Trophoblast cell (in vitro differentiated cells and primary cell): ENCODE measurements at regions not wholly inside any gene's neighbourhood (a gene's known extent, or its start where the extent isn't known, plus 50 kb on each side); places are given as distances from the start of the nearest gene placed in this dataset.
A peak's percentile ranks its signal among the peaks of the same experiment; 100 is the strongest.

Source experiments
- DNase-seq, 2 donors: peaks; one replicate each; pipeline ENCODE4 v3.0.0-alpha.2; 2016
- H2AFZ ChIP-seq: 2 replicates; pipeline ENCODE4 v1.6.1; 2013; ENCODE audit warnings: low read length, moderate library complexity, mild to moderate bottlenecking; ENCODE audit not compliant: insufficient read depth, poor library complexity
- H2AK5ac ChIP-seq: 2 replicates; pipeline ENCODE4 v1.6.1; 2013; ENCODE audit warnings: mild to moderate bottlenecking, low read length
- H2BK120ac ChIP-seq: 2 replicates; pipeline ENCODE4 v1.6.1; 2013; ENCODE audit warnings: low read length, mild to moderate bottlenecking, moderate library complexity; ENCODE audit not compliant: insufficient read depth, poor library complexity
- H2BK12ac ChIP-seq: 2 replicates; pipeline ENCODE4 v1.6.1; 2013; ENCODE audit warnings: mild to moderate bottlenecking, low read length, moderate library complexity
- H2BK5ac ChIP-seq: 2 replicates; pipeline ENCODE4 v1.6.1; 2013; ENCODE audit warnings: low read length, low read depth, moderate library complexity, mild to moderate bottlenecking; ENCODE audit not compliant: poor library complexity
- H3K14ac ChIP-seq: 2 replicates; pipeline ENCODE4 v1.6.1; 2013; ENCODE audit warnings: mild to moderate bottlenecking, low read length
- H3K18ac ChIP-seq: 2 replicates; pipeline ENCODE4 v1.6.1; 2013; ENCODE audit warnings: mild to moderate bottlenecking, low read length
- H3K23ac ChIP-seq: 2 replicates; pipeline ENCODE4 v1.6.1; 2013; ENCODE audit warnings: low read length
- H3K27ac ChIP-seq: 2 replicates; pipeline ENCODE4 v1.5.1; 2013; ENCODE audit warnings: low read depth, mild to moderate bottlenecking, inconsistent platforms, low read length, moderate library complexity
- H3K27me3 ChIP-seq: 2 replicates; pipeline ENCODE4 v1.6.1; 2013; ENCODE audit warnings: inconsistent platforms, mild to moderate bottlenecking, low read length, moderate library complexity; ENCODE audit not compliant: insufficient read depth
- H3K36me3 ChIP-seq, 2 experiments: 1 replicate in 1 of 2; 2 replicates in 1 of 2; pipeline ENCODE4 v1.6.1; 2013; ENCODE audit warnings: low read length in 2 of 2, mild to moderate bottlenecking in 2 of 2, moderate library complexity in 1 of 2; ENCODE audit not compliant: insufficient read depth in 2 of 2, control insufficient read depth in 1 of 2
- H3K4ac ChIP-seq: 2 replicates; pipeline ENCODE4 v1.6.1; 2013; ENCODE audit warnings: low read depth, mild to moderate bottlenecking, low read length, moderate library complexity
- H3K4me1 ChIP-seq, 2 experiments: 1 replicate in 1 of 2; 2 replicates in 1 of 2; pipeline ENCODE4 v1.6.1; 2013; ENCODE audit warnings: low read length in 2 of 2, mild to moderate bottlenecking in 2 of 2, moderate library complexity in 1 of 2; ENCODE audit not compliant: insufficient read depth in 2 of 2, control insufficient read depth in 1 of 2
- H3K4me2 ChIP-seq: 2 replicates; pipeline ENCODE4 v1.6.1; 2013; ENCODE audit warnings: inconsistent platforms, mild to moderate bottlenecking, low read length, moderate library complexity
- H3K4me3 ChIP-seq: 2 replicates; pipeline ENCODE4 v1.5.1; 2013; ENCODE audit warnings: mild to moderate bottlenecking, low read depth, low read length, inconsistent platforms
- H3K79me1 ChIP-seq: one replicate; pipeline ENCODE4 v1.6.1; 2013; ENCODE audit warnings: low read length
- H3K79me2 ChIP-seq: 2 replicates; pipeline ENCODE4 v1.6.1; 2013; ENCODE audit warnings: low read length, mild to moderate bottlenecking; ENCODE audit not compliant: control insufficient read depth, insufficient read depth, poor library complexity
- H3K9ac ChIP-seq: 2 replicates; pipeline ENCODE4 v1.6.1; 2013; ENCODE audit warnings: mild to moderate bottlenecking, low read length
- H3K9me3 ChIP-seq: 2 replicates; pipeline ENCODE4 v1.6.1; 2013; ENCODE audit warnings: low read depth, mild to moderate bottlenecking, control low read depth, inconsistent platforms, low read length; ENCODE audit not compliant: insufficient read depth
- H4K12ac ChIP-seq: 2 replicates; pipeline ENCODE4 v1.6.1; 2013; ENCODE audit warnings: low read depth, mild to moderate bottlenecking, low read length, moderate library complexity
- H4K8ac ChIP-seq: 2 replicates; pipeline ENCODE4 v1.6.1; 2013; ENCODE audit warnings: low read depth, mild to moderate bottlenecking, low read length, moderate library complexity
- H4K91ac ChIP-seq: one replicate; pipeline ENCODE4 v1.6.1; 2013; ENCODE audit warnings: low read depth, mild to moderate bottlenecking, low read length, moderate library complexity
- WGBS: extraction: QIAGEN DNeasy Blood & Tissue Kit; methylation state at CpG from one replicate; pipeline ENCODE4 v1.1.7; 2013; ENCODE audit warnings: missing lambda C conversion rate; ENCODE audit not compliant: insufficient read length, insufficient coverage; ENCODE audit errors: extremely low coverage; 5-methylcytosine and 5-hydroxymethylcytosine counted together

- Histone ChIP-seq H4K91ac (no peak overlapping the region), H3K27ac (no peak overlapping the region), H3K14ac (no peak overlapping the region), H3K79me2 (no peaks in the 10 kb centered on the region), H4K8ac (no peak overlapping the region), H3K9me3 (no peaks in the 10 kb centered on the region), H2AFZ (no peak overlapping the region), H4K12ac (no peak overlapping the region), H3K18ac (no peak overlapping the region), H3K79me1 (no peaks in the 10 kb centered on the region), H3K4me2 (no peak overlapping the region), H2BK120ac (no peak overlapping the region), H2BK12ac (no peak overlapping the region), H2AK5ac (no peak overlapping the region), H2BK5ac (no peak overlapping the region), H3K4me1 (no peaks in the 10 kb centered on the region), H3K23ac (no peak overlapping the region), H3K27me3 (no peaks in the 10 kb centered on the region), H3K36me3 (no peaks in the 10 kb centered on the region), H3K4me3 (no peak overlapping the region), H3K4ac (no peak overlapping the region), H3K9ac (no peak overlapping the region)
- WGBS: no CpG with 5 or more reads among the region's 11 CpGs
- peak in 1 of 2 donors; percentile 23 for DNase-seq
These were observed 148.2 kb downstream of the CHST1 start for GRCh38 chr11:45517171-45517770.

DNA sequence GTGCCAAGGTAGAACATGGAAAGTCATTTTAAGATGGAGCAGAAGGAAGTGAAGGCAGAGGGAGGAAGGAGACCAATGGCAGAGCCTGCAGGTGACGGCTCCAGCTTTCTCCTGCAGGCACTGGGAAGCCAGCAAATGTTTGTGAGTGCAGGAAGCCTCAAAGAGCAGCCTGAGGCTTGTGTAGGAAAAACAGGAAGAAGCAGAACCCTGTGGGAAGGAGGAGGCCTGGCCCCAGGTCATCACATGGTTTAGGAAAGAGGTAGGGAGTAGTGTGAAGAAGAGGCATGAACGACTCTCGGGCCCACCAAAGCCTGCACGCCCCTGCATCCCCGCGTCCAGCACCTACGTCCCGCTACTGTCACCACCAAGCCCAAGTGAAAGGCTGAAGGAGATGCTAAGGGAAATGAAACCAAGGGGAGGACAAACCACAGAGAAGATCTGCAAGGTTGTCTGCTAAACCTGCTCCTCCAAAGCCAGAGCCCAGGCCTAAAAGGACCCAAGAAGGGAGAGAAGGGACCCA is 151.5 kb downstream of the CHST1 start:
- Histone ChIP-seq H3K23ac (no peak overlapping the region), H3K4me3 (no peak overlapping the region), H2BK5ac (no peak overlapping the region), H3K9ac (no peak overlapping the region), H3K79me1 (no peaks in the 10 kb centered on the region), H2BK120ac (no peak overlapping the region), H3K4ac (no peak overlapping the region), H4K8ac (no peak overlapping the region), H3K36me3 (no peaks in the 10 kb centered on the region), H3K27me3 (no peaks in the 10 kb centered on the region), H2AFZ (no peak overlapping the region), H4K91ac (no peak overlapping the region), H3K4me1 (no peaks in the 10 kb centered on the region), H3K14ac (no peak overlapping the region), H2AK5ac (no peak overlapping the region), H3K18ac (no peak overlapping the region), H3K4me2 (no peak overlapping the region), H2BK12ac (no peak overlapping the region), H3K27ac (no peak overlapping the region), H3K79me2 (no peaks in the 10 kb centered on the region), H3K9me3 (no peaks in the 10 kb centered on the region), H4K12ac (no peak overlapping the region)
- no CpG with 5 or more reads among the region's 8 CpGs for WGBS
- DNase-seq: no peak

GRCh38 chr11:45512471-45513148 is 152.8 kb downstream of the CHST1 start:
- WGBS: no CpG with 5 or more reads among the region's 3 CpGs

GRCh38 chr11:45511566-45511965 is 153.9 kb downstream of the CHST1 start:
- Histone ChIP-seq H4K12ac (no peak overlapping the region), H2AFZ (no peak overlapping the region), H3K4me3 (no peak overlapping the region), H2BK5ac (no peak overlapping the region), H3K27me3 (no peaks in the 10 kb centered on the region), H3K27ac (no peak overlapping the region), H4K91ac (no peak overlapping the region), H2BK12ac (no peak overlapping the region), H2BK120ac (no peak overlapping the region), H3K79me2 (no peaks in the 10 kb centered on the region), H4K8ac (no peak overlapping the region), H3K18ac (no peak overlapping the region), H3K9me3 (no peaks in the 10 kb centered on the region), H2AK5ac (no peak overlapping the region), H3K9ac (no peak overlapping the region), H3K14ac (no peak overlapping the region), H3K4ac (no peak overlapping the region), H3K36me3 (no peaks in the 10 kb centered on the region), H3K4me2 (no peak overlapping the region), H3K23ac (no peak overlapping the region), H3K79me1 (no peaks in the 10 kb centered on the region), H3K4me1 (no peaks in the 10 kb centered on the region)
- no CpG with 5 or more reads among the region's 9 CpGs for WGBS
- no peak for DNase-seq

More at GRCh38 chr11:45512471-45513148, 152.8 kb downstream of the CHST1 start:
- no peak overlapping the region for H3K18ac ChIP-seq
- H2BK5ac ChIP-seq: no peak overlapping the region
- H2BK12ac ChIP-seq: no peak overlapping the region
- H3K36me3 ChIP-seq: no peaks in the 10 kb centered on the region
- no peaks in the 10 kb centered on the region for H3K4me1 ChIP-seq
- H3K4me2 ChIP-seq: no peak overlapping the region
- no peaks in the 10 kb centered on the region for H3K27me3 ChIP-seq
- H3K79me1 ChIP-seq: no peaks in the 10 kb centered on the region
- H4K91ac ChIP-seq: no peak overlapping the region
- H4K8ac ChIP-seq: no peak overlapping the region
- no peak overlapping the region for H2AK5ac ChIP-seq
- no peak overlapping the region for H3K14ac ChIP-seq
- no peak overlapping the region for H4K12ac ChIP-seq
- H3K4ac ChIP-seq: no peak overlapping the region
- H3K27ac ChIP-seq: no peak overlapping the region
- H3K9me3 ChIP-seq: no peaks in the 10 kb centered on the region
- no peak for DNase-seq
- H2AFZ ChIP-seq: no peak overlapping the region
- H3K23ac ChIP-seq: no peak overlapping the region
- no peak overlapping the region for H2BK120ac ChIP-seq
- no peak overlapping the region for H3K9ac ChIP-seq
- no peaks in the 10 kb centered on the region for H3K79me2 ChIP-seq
- H3K4me3 ChIP-seq: no peak overlapping the region
